GM21528 (cell line): ENCODE measurements at regions not wholly inside any gene's neighbourhood (a gene's known extent, or its start where the extent isn't known, plus 50 kb on each side); places are given as distances from the start of the nearest gene placed in this dataset.

Experiments used
- ATAC-seq: cut with Tn5 transposase; IDR thresholded peaks from one replicate; pipeline ENCODE4 v1.9.1; 2021; ENCODE audit warnings: mild to moderate bottlenecking, moderate library complexity; ENCODE audit not compliant: unreplicated experiment, low FRiP score

DNA sequence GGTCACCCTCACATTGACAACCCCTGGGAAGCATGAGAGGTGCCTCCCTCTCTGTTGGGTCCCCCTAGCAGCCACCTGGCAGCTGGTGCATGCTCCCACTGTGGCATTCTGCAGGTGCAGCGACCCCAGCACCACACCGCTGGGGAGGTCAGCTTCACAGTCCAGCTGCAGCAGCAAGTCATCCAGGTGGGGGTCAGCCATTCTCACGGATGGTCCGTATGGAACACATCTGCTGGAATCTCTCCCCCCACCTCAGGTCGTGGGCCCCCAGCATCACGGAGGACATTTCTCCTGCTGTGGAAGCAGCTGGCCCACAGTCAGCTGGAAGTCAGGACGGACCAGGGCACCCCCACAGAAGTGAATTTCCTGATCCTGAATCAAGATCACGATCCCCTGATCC lies 201.3 kb downstream of the COG6 start:
- no peak for ATAC-seq

GRCh38 chr13:39858794-39859193 lies 203.3 kb downstream of the COG6 start:
- ATAC-seq, result no peak

GRCh38 chr13:39859898-39860297 lies 204.4 kb downstream of the COG6 start:
- ATAC-seq, result no peak

DNA sequence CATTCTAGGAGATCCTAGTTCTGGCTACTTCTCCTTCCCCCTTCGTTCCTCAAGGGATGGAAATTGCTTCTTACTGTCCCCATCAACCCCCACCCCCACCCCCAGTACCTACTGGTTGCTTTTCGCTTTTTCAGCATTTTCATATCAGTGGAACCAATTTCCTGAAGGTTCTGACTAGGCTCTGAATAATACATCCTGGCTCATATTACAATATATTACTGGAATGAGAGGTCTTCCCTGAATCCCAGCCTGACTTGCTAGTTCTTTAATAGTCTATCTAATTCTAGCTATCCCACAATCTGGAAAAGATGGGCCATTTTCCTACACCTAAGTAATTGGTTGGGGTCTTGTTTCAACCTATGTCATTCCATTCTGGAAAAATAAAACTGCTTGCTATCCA lies 207.4 kb downstream of the COG6 start:
- no peak for ATAC-seq

DNA sequence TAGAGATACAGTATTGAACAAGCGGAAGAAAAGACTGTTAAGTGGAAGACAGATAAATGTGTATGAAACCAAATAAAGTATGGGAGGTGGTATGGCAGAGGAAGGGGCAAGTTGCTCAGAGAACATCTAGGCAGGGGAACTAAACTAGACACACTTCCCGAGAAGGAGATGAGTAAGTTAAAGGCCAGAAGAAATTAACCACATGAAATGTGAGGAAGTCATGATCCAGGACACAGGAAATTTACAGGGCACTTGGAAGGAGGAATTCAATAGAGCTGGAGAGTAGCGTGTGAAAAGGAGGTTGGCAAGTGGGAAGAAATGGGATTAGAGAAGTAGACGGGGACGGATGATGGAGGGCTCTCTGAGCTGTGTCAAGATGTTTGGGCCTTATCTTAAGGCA lies 208.8 kb downstream of the COG6 start:
- no peak for ATAC-seq

DNA sequence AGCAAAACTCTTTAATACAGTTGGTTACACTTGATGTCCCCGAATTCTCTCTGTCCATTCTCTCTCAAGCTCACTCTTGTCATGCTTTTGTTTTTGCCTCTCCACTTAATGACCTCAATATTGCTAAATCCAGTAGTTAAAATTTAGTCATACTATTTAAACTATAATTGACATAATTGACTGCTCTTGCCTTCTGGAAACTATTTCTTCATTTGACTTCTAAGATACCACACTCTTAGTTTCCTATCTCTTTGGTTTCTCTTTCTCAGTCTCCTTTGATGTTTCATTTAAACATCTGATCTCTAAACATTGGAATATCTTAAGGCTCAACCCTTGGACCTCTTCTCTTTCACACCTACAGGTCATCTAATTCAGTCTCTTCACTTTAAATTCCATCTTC lies 211.3 kb downstream of the COG6 start:
- ATAC-seq, result no peak

DNA sequence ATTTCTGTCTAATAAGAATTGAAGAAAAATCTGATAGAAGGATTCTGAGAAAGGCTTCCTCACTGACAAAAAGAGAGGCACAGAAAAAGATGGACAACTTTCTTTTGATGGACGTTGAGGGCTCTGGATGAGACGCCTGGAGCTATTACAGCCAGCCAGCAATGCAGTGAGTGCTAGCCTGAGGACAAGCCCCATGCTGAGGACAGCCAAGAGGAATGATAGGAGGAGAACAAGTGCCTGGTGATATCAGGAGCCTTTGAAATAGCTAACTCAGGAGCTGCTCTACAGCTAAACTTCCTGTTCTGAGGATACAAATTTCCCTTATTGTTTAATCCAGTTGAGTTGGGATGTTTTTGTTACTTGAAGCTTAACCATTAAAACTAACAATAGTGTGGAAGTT lies 212.3 kb downstream of the COG6 start:
- ATAC-seq, result no peak

GRCh38 chr13:39870197-39870747 lies 214.8 kb downstream of the COG6 start:
- ATAC-seq, result no peak

GRCh38 chr13:39874331-39875053 lies 219.0 kb downstream of the COG6 start:
- no peak for ATAC-seq

- no peak for ATAC-seq
These were observed 219.9 kb downstream of the COG6 start for GRCh38 chr13:39875111-39875987.

GRCh38 chr13:39876258-39876657 lies 220.8 kb downstream of the COG6 start:
- no peak for ATAC-seq

DNA sequence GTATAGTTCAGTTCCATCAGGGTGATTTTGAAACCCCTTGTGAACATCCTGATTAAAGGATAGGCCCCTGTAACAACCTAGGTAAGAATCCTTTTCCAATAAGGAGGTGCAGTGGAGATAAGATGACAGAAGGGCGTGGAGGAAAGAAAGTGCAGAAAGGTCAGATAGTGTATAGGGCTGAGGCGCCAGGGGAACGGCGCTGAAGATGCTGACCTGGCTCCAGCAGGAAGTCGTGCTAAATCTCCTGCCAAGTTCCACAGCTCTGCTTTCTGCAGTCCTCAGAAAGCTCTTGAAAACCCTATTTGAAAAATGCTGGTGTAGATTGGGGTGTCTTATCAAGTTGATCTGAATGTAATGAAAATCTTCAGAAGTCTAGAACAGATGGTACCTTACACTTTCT lies 221.7 kb downstream of the COG6 start:
- ATAC-seq, result no peak

GRCh38 chr13:39879286-39880035 lies 224.0 kb downstream of the COG6 start:
- no peak for ATAC-seq

DNA sequence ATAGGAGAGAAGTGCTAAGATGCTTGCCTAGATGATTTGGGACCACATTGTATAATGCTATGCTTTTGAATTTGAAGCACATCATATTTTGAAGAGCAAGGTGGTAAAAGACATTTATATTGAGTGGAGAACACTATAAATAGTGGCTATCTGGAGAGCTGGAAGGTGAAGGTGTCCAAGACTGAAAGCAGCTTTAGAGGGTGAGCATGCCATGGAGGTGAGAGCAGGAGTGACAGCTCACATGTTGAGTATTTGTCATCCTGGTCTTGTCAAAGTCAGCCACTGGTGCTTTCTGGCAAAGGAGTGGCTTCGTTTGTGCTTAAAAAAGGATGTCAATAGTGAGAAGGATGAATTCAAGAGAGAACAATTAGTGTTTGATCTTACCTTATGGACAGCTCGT lies 225.9 kb downstream of the COG6 start:
- ATAC-seq, result no peak

DNA sequence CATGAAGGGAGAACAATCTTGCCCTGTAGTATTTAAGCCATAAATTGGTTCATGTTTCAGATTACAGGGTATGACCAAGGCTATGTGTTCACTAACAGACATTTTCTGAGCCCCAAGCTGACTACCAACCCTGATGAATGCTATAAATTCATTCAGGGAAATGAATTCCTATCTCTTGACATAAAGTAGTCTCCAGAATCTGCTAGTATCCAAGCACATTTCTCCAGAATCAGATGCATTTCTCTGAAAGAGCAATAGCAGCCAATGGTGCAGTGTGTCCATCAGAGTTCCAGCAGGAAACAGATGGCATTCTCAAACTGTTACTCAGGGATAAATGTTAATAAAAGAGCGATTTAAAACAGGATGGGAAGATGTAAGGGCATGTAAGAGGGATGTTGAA lies 226.4 kb downstream of the COG6 start:
- ATAC-seq, result no peak

- ATAC-seq, result no peak
These were observed 228.7 kb downstream of the COG6 start for GRCh38 chr13:39884166-39884565.

GRCh38 chr13:39886336-39886735 lies 230.9 kb downstream of the COG6 start:
- ATAC-seq, result no peak

GRCh38 chr13:39887387-39887786 lies 231.9 kb downstream of the COG6 start:
- ATAC-seq, result no peak

DNA sequence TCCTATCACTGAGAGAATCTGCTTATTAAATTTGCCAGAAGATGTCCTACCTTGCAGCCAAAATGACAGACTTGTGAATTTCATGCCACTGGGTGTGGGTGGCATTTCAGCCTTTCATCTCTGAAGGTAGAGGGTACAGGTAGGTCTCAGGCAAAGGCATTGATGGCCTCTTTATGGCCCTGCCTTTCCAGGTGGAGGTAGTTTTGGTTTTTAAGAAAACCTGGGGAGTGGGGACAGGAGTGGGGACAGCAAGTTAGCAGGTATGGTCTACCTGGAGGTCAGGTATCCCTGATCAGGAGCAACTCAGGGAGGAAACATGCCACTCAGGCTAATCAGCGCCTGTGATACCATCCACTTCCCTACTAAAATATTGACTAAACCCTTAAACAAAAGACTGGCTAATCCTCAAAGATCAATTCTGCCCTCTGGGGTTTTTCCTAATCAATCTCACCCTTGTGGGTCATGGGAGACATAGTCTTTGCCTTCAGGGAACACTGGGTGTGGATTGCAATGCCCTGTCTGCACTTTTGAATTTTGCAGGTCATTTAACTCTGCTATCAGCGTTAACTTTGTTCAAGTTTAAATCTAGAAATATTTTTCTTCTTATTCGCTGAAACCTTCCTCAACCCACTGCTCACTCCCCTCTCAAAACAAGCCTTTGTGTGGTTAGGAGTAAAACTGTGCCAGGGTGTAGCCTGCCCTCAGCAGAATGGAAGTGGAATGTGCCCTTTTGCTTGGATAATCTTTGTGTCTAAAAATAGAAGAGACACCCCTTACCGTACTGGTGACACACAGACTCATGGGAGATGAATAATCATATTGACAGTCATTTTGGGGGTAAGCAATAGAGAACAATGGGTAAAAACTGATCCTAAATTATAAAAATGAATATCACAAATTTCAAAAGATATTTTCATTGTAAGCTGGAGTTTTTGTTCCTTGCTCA lies 233.7 kb downstream of the COG6 start:
- no peak for ATAC-seq

GRCh38 chr13:39890537-39890936 lies 235.1 kb downstream of the COG6 start:
- no peak for ATAC-seq
